ENCODE measurements at regions not wholly inside any gene's neighbourhood (a gene's known extent, or its start where the extent isn't known, plus 50 kb on each side); places are given as distances from the start of the nearest gene placed in this dataset.

DNA sequence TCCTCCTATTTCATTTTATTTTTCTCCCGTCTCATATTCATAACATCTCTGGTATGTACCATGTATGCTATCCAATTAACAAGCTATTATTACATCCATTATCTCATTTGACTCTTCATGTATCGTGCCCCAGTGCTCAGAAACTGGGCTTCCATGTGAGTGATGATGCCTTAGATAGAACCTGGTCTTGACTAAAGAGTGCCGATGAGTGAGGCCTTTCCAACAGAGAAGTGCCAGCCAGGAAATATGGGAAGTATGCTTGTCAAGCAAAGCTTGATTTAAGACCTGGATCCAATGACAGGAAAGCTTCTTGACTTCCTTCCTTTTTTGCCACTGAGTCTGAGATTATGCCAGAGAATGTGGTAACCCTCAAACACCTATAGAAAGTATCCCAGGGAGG lies 371.7 kb upstream of the FGF13 start:
- Histone ChIP-seq H2BK5ac (ENCODE audit: insufficient read length, low read length) (no peak overlapping the region), H4K5ac (ENCODE audit: insufficient read length, low read depth, low read length) (no peak overlapping the region), H2BK12ac (ENCODE audit: insufficient read length, low read depth, low read length) (no peak overlapping the region), H3K23me2 (ENCODE audit: insufficient read length, low read depth, low read length, poor library complexity, severe bottlenecking) (no peaks in the 10 kb centered on the region), H3K9me3 (ENCODE audit: control insufficient read depth, low read depth, low read length) (no peaks in the 10 kb centered on the region), H3K23ac (ENCODE audit: insufficient read length, low read depth, low read length) (no peak overlapping the region), H3K56ac (ENCODE audit: insufficient read length, low read depth, low read length) (no peak overlapping the region), H3K4me1 (ENCODE audit: insufficient read depth, low read length) (no peaks in the 10 kb centered on the region; the same call in 1 of the 2 replicates), H2BK20ac (ENCODE audit: low read depth, low read length, poor library complexity, severe bottlenecking) (no peak overlapping the region), H3T11ph (ENCODE audit: low read length) (no peak overlapping the region), H3K4me2 (ENCODE audit: insufficient read depth, insufficient read length, low read length) (no peak overlapping the region), H4K91ac (ENCODE audit: insufficient read length, low read depth, low read length) (no peak overlapping the region), H2BK120ac (ENCODE audit: low read depth, low read length, poor library complexity, severe bottlenecking) (no peak overlapping the region), H3K79me1 (ENCODE audit: insufficient read depth, low read depth, low read length, poor library complexity, severe bottlenecking) (no peaks in the 10 kb centered on the region), H2AK5ac (ENCODE audit: insufficient read length, low read length) (no peak overlapping the region), H2BK15ac (ENCODE audit: low read depth, low read length) (no peak overlapping the region), H2AFZ (ENCODE audit: low read length) (no peak overlapping the region), H3K14ac (ENCODE audit: insufficient read depth, low read length) (no peak overlapping the region), H3K18ac (ENCODE audit: insufficient read length, low read depth, low read length) (no peak overlapping the region), H3K4ac (ENCODE audit: low read depth, low read length) (no peak overlapping the region), H4K20me1 (ENCODE audit: control insufficient read depth, insufficient read depth, insufficient read length) (no peaks in the 10 kb centered on the region), H3K9ac (ENCODE audit: extremely low read depth, insufficient read length, low read length) (no peak overlapping the region), H3K27me3 (ENCODE audit: insufficient read depth, low read length) (no peaks in the 10 kb centered on the region), H3K79me2 (ENCODE audit: insufficient read depth, low read length) (no peaks in the 10 kb centered on the region), H4K8ac (replicated peaks; ENCODE audit: insufficient read length, low read depth, low read length) (no peak overlapping the region), H3K27ac (ENCODE audit: insufficient read length, low read depth, low read length) (no peak overlapping the region)
- Mint-ChIP-seq H3K4me1 (peaks cover 0 to 2% of the 10 kb centered on the region in 2 experiments; a peak in 1 of 4 replicates), H3K9me3 (peaks cover 0 to 14% of the 10 kb centered on the region in 2 experiments; a peak in 3 of 5 replicates), H3K4me3 (no peak overlapping the region), H3K27ac (no peak overlapping the region), H3K27me3 (ENCODE audit: low read depth) (no peaks in the 10 kb centered on the region), H3K36me3 (ENCODE audit: insufficient read depth in 1 of 3, low read depth in 3 of 3) (no peaks in the 10 kb centered on the region)
- TF ChIP-seq, protein P1, sequence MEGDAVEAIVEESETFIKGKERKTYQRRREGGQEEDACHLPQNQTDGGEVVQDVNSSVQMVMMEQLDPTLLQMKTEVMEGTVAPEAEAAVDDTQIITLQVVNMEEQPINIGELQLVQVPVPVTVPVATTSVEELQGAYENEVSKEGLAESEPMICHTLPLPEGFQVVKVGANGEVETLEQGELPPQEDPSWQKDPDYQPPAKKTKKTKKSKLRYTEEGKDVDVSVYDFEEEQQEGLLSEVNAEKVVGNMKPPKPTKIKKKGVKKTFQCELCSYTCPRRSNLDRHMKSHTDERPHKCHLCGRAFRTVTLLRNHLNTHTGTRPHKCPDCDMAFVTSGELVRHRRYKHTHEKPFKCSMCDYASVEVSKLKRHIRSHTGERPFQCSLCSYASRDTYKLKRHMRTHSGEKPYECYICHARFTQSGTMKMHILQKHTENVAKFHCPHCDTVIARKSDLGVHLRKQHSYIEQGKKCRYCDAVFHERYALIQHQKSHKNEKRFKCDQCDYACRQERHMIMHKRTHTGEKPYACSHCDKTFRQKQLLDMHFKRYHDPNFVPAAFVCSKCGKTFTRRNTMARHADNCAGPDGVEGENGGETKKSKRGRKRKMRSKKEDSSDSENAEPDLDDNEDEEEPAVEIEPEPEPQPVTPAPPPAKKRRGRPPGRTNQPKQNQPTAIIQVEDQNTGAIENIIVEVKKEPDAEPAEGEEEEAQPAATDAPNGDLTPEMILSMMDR (conservative IDR thresholded peaks at IDR 0.05) = no peak
- 100% methylated on average over 1 of the region's 3 CpGs for WGBS (ENCODE audit: extremely low coverage, insufficient read length, low lambda C conversion rate)
- no peak for DNase-seq
